ENCODE measurements at regions not wholly inside any gene's neighbourhood (a gene's known extent, or its start where the extent isn't known, plus 50 kb on each side); places are given as distances from the start of the nearest gene placed in this dataset.

- Mint-ChIP-seq H3K4me3 (no peak overlapping the region), H3K27me3 (ENCODE audit: low read depth) (no peaks in the 10 kb centered on the region), H3K9me3 (peaks cover 5% of the 10 kb centered on the region), H3K27ac (ENCODE audit: unreplicated experiment) (no peak overlapping the region), H3K4me1 (no peaks in the 10 kb centered on the region), H3K36me3 (ENCODE audit: low read depth) (no peaks in the 10 kb centered on the region)
- TF ChIP-seq CTCF (conservative IDR thresholded peaks at IDR 0.05), result no peak
- DNase-seq (ENCODE audit: low read depth, low spot score), result no peak
Measured at GRCh38 chr14:82412545-82412944, 878.9 kb upstream of the SEL1L start.

GRCh38 chr14:82414853-82415539, 881.3 kb upstream of the SEL1L start:
- Mint-ChIP-seq H3K4me3 (no peak overlapping the region), H3K4me1 (no peaks in the 10 kb centered on the region), H3K36me3 (ENCODE audit: low read depth) (peaks cover 4% of the 10 kb centered on the region), H3K9me3 (peaks cover 16% of the 10 kb centered on the region), H3K27ac (ENCODE audit: unreplicated experiment) (no peak overlapping the region), H3K27me3 (ENCODE audit: low read depth) (no peaks in the 10 kb centered on the region)
- DNase-seq (ENCODE audit: low read depth, low spot score), result no peak
- TF ChIP-seq CTCF (conservative IDR thresholded peaks at IDR 0.05), result no peak

- Mint-ChIP-seq H3K4me1 (no peaks in the 10 kb centered on the region), H3K36me3 (ENCODE audit: low read depth) (peaks cover 4% of the 10 kb centered on the region), H3K27me3 (ENCODE audit: low read depth) (no peaks in the 10 kb centered on the region), H3K27ac (ENCODE audit: unreplicated experiment) (no peak overlapping the region), H3K9me3 (peaks cover 21% of the 10 kb centered on the region), H3K4me3 (no peak overlapping the region)
- no peak for TF ChIP-seq CTCF (conservative IDR thresholded peaks at IDR 0.05)
- no peak for DNase-seq (ENCODE audit: low read depth, low spot score)
Measured at GRCh38 chr14:82419933-82420332, 886.3 kb upstream of the SEL1L start.

- Mint-ChIP-seq H3K36me3 (ENCODE audit: low read depth) (peaks cover 4% of the 10 kb centered on the region), H3K27me3 (ENCODE audit: low read depth) (no peaks in the 10 kb centered on the region), H3K27ac (ENCODE audit: unreplicated experiment) (no peak overlapping the region), H3K4me1 (no peaks in the 10 kb centered on the region), H3K9me3 (peaks cover 21% of the 10 kb centered on the region), H3K4me3 (no peak overlapping the region)
- no peak for TF ChIP-seq CTCF (conservative IDR thresholded peaks at IDR 0.05)
- DNase-seq (ENCODE audit: low read depth, low spot score), result no peak
Measured at GRCh38 chr14:82420871-82421270, 887.2 kb upstream of the SEL1L start.

GRCh38 chr14:82421286-82421685, 887.6 kb upstream of the SEL1L start:
- no peak for DNase-seq (ENCODE audit: low read depth, low spot score)
- H3K4me3 Mint-ChIP-seq, result no peak overlapping the region
- peaks cover 21% of the 10 kb centered on the region for H3K9me3 Mint-ChIP-seq
- H3K27me3 Mint-ChIP-seq (ENCODE audit: low read depth), result no peaks in the 10 kb centered on the region
- peaks cover 4% of the 10 kb centered on the region for H3K36me3 Mint-ChIP-seq (ENCODE audit: low read depth)
- H3K27ac Mint-ChIP-seq (ENCODE audit: unreplicated experiment), result no peak overlapping the region
- no peaks in the 10 kb centered on the region for H3K4me1 Mint-ChIP-seq
- no peak for TF ChIP-seq CTCF (conservative IDR thresholded peaks at IDR 0.05)
